KG1 (cell line): ENCODE measurements at regions not wholly inside any gene's neighbourhood (a gene's known extent, or its start where the extent isn't known, plus 50 kb on each side); places are given as distances from the start of the nearest gene placed in this dataset.

Experiments used
- DNase-seq: peaks from one replicate; lab custom pipeline; 2025; lab: John Stamatoyannopoulos, UW

- no peak for DNase-seq
These were observed 349.3 kb upstream of the SLC14A2 start for GRCh38 chr18:45266023-45266422.

GRCh38 chr18:45267622-45268021 is 347.7 kb upstream of the SLC14A2 start:
- no peak for DNase-seq

GRCh38 chr18:45268583-45268982 is 346.7 kb upstream of the SLC14A2 start:
- no peak for DNase-seq

GRCh38 chr18:45270289-45270771 is 344.9 kb upstream of the SLC14A2 start:
- no peak for DNase-seq

- DNase-seq = no peak
These were observed 341.2 kb upstream of the SLC14A2 start for GRCh38 chr18:45274026-45274425.

GRCh38 chr18:45275367-45276113 is 339.7 kb upstream of the SLC14A2 start:
- DNase-seq = no peak

- DNase-seq = no peak
These were observed 338.4 kb upstream of the SLC14A2 start for GRCh38 chr18:45276878-45277277.

- no peak for DNase-seq
These were observed 337.4 kb upstream of the SLC14A2 start for GRCh38 chr18:45277908-45278307.

- DNase-seq = no peak
These were observed 334.6 kb upstream of the SLC14A2 start for GRCh38 chr18:45280481-45281276.

- no peak for DNase-seq
These were observed 333.0 kb upstream of the SLC14A2 start for GRCh38 chr18:45282101-45282812.

GRCh38 chr18:45284174-45284573 is 331.1 kb upstream of the SLC14A2 start:
- no peak for DNase-seq

- no peak for DNase-seq
These were observed 330.4 kb upstream of the SLC14A2 start for GRCh38 chr18:45284851-45285250.

- no peak for DNase-seq
These were observed 330.0 kb upstream of the SLC14A2 start for GRCh38 chr18:45285251-45285650.

- no peak for DNase-seq
These were observed 328.8 kb upstream of the SLC14A2 start for GRCh38 chr18:45286431-45286830.

GRCh38 chr18:45287531-45287930 is 327.7 kb upstream of the SLC14A2 start:
- no peak for DNase-seq

- no peak for DNase-seq
These were observed 324.9 kb upstream of the SLC14A2 start for GRCh38 chr18:45290364-45290763.

GRCh38 chr18:45291621-45292615 is 323.4 kb upstream of the SLC14A2 start:
- no peak for DNase-seq

GRCh38 chr18:45295388-45295787 is 319.9 kb upstream of the SLC14A2 start:
- DNase-seq = no peak

GRCh38 chr18:45298986-45299385 is 316.3 kb upstream of the SLC14A2 start:
- no peak for DNase-seq

GRCh38 chr18:45303026-45303425 is 312.2 kb upstream of the SLC14A2 start:
- no peak for DNase-seq

- no peak for DNase-seq
These were observed 310.7 kb upstream of the SLC14A2 start for GRCh38 chr18:45304558-45304957.
